Hematopoietic multipotent progenitor cell treated with erythropoietin and hydrocortisone succinate and interleukin-3 and kit ligand, for 17 days (in vitro differentiated cells): ENCODE measurements at regions not wholly inside any gene's neighbourhood (a gene's known extent, or its start where the extent isn't known, plus 50 kb on each side); places are given as distances from the start of the nearest gene placed in this dataset.

Experiments
- DNase-seq: peaks from one replicate; pipeline ENCODE4 v3.0.0-alpha.2; 2015; ENCODE audit warnings: low spot score

DNA sequence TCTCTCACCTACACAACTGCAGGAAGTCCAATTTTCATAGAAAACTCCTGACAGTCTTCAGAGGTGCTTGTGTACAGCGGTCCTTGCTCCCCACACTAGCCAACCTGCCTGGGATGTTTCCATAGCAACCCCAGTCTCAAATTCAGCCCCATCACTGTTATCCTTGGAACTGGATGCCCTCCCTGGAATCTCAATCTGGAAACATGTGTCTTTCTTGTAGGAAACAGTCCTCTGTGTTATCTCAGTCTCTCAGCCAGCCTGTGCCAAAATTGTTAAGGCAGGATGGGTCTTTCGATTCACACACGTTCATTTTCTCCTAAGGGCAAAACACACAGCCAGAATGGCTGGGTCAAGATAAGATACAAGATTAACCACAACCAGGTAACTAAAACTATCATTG lies 295.5 kb upstream of the RND3 start:
- no peak for DNase-seq

DNA sequence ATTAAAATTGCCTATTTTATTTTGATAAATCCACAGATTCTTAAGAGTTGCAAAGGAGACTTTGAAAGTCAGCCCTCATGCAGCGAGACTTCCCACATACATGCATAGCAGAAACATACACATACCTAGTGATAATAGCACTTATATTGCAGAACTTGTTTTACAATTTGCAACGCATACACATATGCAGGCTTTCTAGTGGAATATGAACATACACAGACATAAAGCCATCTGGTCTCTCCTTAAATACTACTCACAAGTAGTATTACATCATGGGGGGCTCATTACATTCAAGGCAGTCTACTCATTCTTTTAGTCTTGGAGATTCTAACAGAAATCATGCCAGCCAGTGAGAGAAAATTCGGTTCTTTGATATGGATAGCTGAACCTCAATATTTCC lies 295.1 kb upstream of the RND3 start:
- no peak for DNase-seq

DNA sequence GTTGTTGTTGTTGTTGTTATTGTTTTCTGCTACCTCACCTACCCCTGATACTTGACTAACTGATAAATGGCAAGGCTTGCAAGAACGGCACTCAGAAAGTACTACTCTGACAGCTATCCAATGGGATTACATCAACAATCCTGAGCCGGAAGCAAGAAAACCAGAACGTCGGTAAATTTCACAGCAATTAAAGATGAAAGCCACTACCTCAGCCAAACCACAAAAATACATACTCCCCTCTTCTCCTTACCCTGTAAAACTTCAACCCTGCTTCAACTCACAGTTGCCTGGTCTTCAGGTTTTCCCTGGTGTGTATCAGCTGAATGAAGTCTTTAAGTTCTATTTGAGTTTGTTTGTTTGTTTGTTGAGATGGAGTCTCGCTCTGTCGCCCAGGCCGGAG lies 293.7 kb upstream of the RND3 start:
- no peak for DNase-seq

DNA sequence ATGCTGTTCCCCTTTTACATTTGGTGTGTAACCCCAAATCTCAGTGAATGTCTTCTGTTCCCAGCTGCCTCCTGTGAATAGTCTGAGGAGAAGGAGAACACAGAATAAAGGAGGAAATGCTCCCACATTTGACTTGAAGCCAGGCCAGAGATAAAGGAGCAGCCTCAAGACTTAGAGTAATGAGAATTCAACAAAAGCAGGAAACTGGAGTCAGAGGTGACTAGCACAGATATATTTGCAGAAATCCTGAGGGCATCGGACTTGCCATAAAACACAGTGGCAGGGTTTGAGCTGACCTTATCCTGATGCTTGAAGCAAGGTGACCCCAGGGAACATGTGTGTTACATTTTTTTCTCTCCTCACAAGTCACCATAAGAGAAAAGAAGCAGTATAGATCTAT lies 291.4 kb upstream of the RND3 start:
- DNase-seq = no peak

DNA sequence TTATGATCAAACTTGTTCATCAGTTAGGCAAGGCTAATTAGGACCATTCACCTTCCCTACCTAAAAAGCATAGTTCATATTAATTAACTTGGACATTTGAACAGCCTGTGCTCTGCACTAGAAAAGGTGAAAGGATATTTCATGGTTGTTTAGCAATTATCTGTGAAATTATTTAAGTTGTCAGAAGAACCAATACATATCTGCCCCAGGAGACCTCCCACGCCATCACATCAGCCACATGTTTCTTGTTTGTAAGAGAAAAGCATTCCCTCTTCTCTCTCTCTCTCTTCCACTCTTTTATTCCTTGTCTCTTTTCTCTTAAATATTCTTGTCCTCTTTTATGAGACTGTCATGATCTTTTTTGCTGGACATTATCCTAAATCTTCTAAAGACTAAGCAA lies 282.0 kb upstream of the RND3 start:
- DNase-seq = no peak

DNA sequence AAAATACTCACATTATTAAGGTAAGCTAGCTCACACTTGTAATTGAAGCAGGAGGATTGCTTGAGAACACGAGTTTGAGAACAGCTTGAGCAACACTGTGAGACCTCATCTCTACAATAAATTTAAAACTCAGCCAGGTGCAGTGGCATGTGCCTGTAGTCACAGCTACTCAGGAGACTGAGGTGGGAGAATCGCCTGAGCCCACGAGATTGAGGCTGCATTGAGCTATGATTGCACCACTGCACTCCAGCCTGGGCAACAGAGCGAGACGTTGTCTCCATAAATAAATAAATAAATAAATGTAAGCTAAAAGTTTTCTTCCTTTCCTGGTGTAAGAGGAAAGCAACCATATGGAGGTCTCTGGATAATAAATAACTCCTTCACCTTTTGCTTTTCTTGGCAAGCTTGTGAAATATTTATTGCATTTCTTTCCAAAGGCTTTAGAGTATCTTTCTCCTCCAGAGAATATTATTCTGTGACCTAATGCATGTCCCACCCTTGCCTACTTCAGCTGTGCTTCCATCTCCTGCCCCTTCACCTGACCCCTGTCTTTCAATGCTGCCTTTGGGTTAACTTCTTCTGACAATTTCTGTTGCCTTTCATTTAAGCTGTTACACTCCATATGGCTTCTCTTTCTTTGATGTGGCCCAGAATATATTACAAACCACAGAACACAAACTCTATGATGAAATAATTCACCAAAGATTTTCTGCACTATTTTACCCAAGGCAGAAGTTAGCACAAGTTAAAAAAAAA lies 280.7 kb upstream of the RND3 start:
- DNase-seq = no peak

DNA sequence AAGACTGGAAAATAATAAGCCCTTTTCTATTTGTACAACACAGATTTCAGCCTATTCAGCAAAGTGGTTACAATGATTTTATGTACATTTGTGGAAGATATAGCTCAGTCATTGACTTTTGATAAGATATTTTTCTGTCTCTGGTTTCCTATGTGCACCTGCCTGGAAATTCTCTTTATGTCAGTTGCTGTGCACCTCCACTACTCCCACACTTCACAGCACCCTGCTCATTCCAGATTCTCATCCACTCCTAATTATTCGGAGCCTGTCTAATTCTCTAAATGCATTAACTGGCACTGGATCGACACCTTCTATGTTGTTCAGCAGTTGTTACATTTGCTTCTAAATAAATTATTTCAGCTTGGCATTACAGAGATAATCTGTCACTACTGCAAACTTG lies 275.1 kb upstream of the RND3 start:
- no peak for DNase-seq

DNA sequence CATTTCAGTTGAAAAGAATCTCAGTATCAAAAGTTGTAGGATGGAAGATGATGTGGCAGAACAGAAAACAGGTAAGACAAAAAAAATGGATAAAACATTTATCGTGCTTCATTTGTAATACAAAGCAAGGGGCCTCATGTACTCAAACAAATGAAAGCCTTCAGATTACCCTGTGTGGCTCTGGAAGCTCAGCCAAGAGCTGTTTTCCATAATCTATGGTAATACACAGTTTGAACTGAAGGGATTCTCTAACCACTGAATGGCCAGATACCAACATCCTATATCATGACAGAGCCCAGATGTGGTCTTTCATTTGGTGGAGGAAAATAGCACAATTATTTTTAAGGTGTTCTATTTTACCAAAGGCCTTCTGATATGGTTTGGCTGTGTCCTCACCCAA lies 272.1 kb upstream of the RND3 start:
- no peak for DNase-seq

DNA sequence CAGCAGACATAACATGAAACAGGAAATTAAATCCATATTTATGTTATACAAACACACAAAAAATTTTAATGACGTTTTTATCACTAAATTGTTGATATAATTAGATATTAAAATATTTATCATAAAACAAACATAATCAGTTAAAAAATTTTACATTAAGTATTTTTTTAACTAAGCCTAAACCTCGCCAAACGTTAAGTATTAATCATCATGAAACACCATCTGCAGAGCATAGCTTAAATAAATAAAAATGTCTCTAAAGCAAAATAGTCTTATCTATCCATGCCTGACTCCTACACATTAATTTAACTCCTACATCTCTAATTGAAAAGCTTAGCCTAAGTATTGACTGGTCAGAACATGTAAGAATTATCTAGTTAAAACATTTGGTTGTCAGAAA lies 271.6 kb upstream of the RND3 start:
- DNase-seq = no peak

DNA sequence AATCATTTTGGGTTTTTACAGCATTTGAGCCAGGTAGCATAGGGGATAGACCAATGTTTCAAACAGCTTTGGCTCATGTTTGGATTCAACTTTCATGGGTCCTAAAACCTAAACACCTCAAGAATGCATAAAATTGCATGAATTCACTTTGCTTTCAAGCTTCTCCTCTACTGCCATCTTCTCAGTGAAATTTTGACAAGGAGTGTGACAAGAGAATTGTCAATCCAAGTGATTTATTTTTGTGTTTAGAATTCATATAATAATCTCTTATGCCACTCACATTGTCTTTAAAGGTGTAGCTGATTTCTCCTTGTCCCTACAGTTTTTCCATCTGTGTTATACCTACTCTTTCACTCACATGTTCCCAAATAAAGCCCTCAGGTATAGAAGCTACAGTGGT lies 264.8 kb upstream of the RND3 start:
- DNase-seq = no peak

DNA sequence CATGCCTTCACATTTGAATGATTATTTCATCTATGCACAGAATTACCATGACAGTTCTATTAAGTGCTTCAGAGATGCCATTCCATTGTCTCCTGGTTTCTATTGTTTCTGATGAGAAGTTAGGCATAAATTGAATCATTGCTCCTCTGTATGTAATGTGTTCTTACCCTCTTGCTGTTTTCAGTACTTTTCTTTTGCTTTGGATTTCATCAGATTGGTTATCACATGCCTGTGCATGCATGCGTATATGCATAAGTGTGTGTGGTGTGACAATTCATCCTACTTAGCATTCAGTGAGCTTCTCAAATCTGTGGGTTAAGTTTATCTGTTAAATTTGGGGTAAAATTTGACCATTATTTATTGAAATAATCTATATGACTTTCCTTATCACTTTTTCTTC lies 263.3 kb upstream of the RND3 start:
- no peak for DNase-seq

DNA sequence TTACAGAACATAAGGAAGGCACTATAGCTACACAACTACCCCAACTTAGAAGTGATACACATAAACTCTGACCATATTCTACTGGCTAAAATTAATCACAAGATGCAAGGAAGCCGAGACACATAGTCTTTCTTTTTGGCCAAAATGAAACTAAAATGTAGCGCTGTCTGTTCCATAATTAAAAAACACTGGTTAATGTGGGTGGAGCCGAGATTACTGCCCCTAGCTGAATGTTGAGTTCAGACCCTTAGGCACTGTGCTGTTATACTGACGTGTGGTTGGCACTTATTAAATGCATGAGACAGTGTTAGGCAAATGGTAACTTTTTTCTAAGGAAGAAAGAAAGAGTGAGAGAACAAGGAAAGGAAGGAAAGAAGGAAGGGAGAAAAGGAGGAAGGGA lies 254.6 kb upstream of the RND3 start:
- DNase-seq = no peak

DNA sequence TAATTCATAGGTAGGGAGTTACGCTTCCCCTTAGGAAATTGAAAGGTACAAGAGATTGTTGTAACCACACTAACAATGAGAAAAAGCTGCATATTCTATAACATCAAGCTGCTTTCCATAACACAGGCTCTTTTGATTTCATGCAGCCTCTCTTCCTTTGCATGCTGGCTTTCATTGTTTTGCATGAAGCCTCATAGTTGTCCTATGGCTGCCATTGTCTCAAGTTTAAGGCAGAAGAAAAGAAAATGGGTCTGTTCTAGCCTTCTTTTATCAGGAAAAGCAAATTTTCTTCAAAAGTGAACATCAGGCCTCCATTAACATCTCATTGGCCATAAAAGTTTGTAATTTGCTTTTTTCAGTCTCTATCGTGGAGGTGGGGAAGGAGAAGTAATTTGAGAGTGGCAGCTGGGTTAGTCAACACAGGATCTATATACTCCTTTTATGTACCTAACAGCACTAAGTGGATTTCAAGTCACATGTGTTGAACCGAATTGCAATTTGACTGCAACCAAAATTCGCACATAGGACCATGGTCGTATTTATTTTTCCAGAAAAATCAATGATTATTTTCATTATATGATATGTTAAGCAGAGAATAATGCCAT lies 248.5 kb upstream of the RND3 start:
- no peak for DNase-seq

DNA sequence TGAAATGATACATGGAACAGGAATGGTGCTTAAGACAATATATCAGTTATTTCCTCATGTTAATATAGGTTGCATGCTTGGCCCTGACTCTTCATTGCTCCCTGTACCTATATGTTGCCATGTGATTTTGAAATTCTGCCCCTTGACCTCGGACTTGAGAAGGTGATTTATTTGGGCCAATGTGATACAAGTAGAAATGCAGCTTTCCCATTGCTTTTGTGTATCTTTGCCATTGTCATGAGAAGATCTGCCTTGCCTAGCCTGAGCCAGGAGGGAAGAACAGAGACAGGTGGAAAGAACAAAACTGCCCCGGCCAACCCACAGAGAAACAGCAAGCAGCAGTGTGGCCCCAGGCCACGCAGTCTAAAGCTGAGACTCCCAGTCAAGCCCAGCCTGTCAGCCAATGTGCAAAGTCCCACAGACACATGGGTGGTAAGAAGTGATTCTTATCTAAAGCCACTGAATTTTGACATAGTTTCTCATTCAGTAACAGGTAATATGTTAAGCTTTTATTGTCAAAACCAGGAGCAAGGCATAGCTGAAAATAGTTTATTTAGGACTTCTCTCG lies 245.7 kb upstream of the RND3 start:
- DNase-seq = no peak

DNA sequence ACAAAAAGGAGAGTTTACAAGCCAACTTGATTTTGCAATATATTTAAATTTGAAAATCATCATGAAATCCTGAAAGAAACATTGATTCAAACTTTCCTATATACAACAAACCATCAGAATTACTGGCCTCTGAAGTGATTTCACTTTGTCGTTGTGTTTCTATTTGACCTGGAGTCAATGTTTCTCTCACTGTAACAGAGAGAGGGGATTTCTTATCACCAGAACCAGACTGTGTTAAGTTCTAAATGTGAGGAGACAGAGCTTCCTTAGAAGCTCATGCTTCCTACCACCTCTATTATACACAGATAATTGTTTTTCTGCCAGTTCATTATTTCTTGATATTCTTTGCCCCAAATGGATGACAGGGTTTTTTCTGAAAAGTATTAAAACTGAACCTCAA lies 245.0 kb upstream of the RND3 start:
- no peak for DNase-seq

DNA sequence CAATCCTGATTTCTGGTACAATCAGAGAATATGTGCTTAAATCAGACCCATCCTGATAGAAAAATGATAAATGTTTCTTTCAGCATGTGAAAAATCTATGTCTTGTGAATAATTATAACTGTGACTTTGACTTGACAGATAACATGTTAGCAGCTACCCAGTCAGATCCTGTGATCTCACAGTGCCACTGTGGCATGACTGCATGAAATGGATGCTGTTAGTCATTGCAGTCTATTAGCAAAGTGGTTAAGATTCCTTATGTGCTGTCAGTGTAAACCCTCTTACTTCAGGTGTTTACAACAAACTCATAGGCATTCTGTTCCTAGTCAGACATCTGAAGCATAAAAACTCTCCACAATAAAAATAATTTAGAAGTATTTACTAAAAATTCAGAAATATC lies 244.6 kb upstream of the RND3 start:
- DNase-seq = no peak

DNA sequence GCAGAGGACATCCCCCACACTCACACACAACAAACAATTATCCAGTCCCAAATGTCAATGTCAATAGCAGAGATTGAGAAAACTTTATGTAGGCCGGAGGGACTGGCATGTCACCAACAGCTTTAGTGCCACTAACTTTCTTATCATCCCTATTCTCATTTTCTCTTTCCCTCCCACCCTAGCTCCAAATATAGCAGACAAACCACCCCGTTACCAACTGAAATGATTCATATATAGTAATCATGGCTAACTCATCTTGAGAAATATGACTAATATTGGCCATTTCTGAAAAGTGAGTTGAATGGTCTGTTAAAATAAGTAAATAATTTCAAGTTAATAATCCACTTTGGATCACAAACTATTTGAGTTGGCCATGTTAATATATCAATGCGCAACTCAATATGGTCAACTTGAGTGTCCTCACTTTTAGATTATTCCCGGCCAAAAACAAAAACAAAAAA lies 242.1 kb upstream of the RND3 start:
- DNase-seq = no peak

DNA sequence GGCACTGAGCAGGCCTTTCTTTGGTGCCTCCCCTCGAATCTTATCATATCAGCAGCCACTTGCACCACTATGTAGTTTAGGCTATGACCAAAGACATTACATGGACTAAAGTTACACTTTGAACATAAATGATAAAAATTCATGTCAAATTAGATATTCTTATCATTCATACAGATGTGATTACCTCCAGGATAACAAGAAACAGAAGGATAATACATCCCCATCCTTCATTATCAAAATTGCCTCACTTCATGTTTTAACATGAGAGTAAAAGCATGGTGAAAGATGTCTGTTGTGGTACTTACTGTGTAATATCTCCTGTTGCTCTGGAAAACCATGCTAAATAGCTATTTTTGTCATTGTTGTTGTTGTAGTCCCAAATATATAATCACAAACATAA lies 230.8 kb upstream of the RND3 start:
- DNase-seq = no peak

DNA sequence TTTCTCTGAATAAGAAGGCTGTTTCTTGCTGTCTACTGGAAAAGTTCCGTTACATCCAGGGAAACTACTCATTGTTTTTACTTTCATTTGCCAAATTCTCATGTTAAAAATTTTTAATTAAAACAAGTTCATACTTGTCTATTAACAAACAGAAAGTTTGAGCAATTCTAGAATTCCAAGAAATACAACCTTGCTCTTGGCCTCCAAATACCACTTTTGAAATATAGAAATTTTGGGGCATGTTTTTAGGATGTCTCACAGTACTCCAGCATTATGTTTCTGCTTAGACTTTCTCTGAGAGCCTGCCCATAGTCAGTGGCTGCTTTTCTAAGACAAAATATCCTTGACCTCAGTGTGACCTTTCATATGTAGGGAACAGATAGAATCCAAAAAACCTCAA lies 228.7 kb upstream of the RND3 start:
- no peak for DNase-seq

DNA sequence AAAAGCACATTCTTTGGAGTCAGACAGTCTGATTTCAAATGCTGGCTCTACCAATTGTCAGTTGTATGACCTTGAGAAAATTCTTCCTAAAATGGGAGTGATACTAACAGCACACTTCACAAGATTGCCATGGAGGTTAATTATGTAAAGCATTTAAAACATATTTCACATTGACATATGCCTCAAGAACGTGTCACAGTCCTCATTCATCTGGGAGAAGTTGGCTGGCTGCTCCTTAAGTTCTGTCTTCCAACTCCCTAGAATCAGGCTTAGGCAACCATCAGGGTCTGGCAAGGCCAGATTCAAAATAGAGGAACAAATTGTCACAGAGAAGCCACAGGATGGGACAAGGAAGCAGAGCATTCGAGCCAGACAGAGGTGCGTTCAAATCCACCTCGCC lies 228.0 kb upstream of the RND3 start:
- no peak for DNase-seq

DNA sequence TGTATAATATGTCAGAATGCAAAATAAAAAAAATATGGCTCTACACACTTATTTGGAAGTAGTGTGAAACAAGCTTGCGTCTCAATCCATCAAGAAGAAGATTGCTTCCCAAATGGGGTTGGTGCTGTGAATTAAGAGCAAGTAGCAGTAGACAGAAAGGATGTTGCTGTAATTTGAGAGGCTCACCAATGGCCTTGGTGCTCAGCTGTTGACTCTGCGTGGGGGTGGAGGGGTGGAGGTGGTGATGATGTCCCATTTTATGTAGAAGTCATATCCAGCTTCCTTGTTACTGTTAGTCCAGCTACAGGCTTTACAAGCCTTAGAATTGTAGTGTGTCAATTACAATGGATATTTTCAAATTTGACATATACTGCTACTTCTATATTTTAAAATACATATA lies 223.4 kb upstream of the RND3 start:
- no peak for DNase-seq

DNA sequence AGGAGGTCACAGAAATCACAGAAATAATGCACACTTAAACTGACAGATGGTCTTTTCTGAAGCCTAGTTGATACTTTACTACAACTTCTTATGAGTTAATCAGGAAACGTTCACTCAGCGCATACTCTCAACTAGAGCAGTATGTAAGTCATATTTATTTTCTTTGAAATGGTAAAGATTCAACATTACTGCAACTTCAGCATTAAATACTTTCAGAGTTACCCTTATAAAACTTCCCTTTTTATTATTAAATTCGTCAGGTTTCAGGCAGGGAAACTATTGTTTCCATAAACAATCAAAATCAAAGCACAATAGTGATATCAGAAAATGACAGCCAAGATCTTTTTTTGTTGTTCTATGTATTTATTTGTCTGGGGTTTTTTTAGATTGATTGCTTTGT lies 222.6 kb upstream of the RND3 start:
- no peak for DNase-seq

DNA sequence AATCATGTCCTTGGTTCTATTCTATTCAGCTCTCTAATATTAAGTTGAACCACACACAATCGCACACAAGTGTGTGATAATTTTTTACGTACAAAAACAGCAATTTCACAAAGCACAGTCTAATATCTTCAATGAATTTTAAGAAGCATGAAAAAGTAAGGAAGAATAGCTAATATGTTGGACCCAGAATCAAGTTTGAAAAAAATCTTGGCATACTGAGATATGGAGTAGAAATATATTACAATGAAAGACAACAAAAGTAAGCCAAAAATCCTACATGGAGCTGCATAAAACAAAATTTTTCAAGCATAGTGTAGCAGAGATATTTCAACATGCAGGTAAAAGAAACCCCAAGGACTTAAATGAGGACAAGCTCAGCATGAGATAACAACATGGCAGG lies 219.1 kb upstream of the RND3 start:
- no peak for DNase-seq

DNA sequence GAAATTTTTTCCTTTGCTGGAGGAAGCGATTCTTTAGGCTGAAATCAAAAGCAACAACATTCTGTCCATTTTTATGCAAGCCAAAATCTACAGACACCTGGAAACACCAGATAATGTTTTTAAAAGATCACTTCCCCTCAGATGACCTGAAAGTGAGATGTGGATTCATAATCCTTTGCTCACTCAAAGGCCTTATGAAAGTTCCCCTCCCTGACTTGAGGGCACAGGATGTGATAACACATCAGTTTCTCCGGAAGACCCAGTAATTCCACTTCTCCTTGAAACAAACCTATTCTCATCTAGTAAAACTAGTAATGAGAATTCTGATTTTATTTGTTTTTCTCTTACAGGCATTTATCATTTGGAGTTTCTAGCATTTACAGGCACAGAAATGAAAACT lies 218.3 kb upstream of the RND3 start:
- DNase-seq = no peak
